ENCODE measurements at regions not wholly inside any gene's neighbourhood (a gene's known extent, or its start where the extent isn't known, plus 50 kb on each side); places are given as distances from the start of the nearest gene placed in this dataset.

GRCh38 chr6:67133973-67134372, 1426.9 kb upstream of the EYS start:
- TF ChIP-seq CTCF (IDR thresholded peaks at IDR 0.05): no peak
- no peak for TF ChIP-seq POLR2AphosphoS5 (IDR thresholded peaks at IDR 0.05)
- TF ChIP-seq POLR2A (IDR thresholded peaks at IDR 0.05): no peak
- 87% methylated on average over 5 of the region's 5 CpGs for WGBS
- Histone ChIP-seq H3K4me1 (replicated peaks) (no peaks in the 10 kb centered on the region), H3K27me3 (replicated peaks; ENCODE audit: insufficient read depth) (no peaks in the 10 kb centered on the region), H3K36me3 (no peaks in the 10 kb centered on the region), H3K9me3 (no peaks in the 10 kb centered on the region), H3K4me3 (no peak overlapping the region), H3K27ac (no peak overlapping the region)
- intact Hi-C loops (cut with DNase I): no loop called here
- DNase-seq (ENCODE audit: low spot score): no peak

GRCh38 chr6:67131827-67132226, 1424.8 kb upstream of the EYS start:
- Histone ChIP-seq H3K36me3 (no peaks in the 10 kb centered on the region), H3K27me3 (replicated peaks; ENCODE audit: insufficient read depth) (no peaks in the 10 kb centered on the region), H3K4me3 (no peak overlapping the region), H3K27ac (no peak overlapping the region), H3K4me1 (replicated peaks) (no peaks in the 10 kb centered on the region), H3K9me3 (no peaks in the 10 kb centered on the region)
- intact Hi-C loops (cut with DNase I): no loop called here
- WGBS: 52% methylated on average over 2 of the region's 2 CpGs
- TF ChIP-seq POLR2AphosphoS5 (IDR thresholded peaks at IDR 0.05) (no peak), CTCF (IDR thresholded peaks at IDR 0.05) (no peak), POLR2A (IDR thresholded peaks at IDR 0.05) (no peak)
- peak; percentile 9 for DNase-seq (ENCODE audit: low spot score)

- Histone ChIP-seq H3K9me3 (no peaks in the 10 kb centered on the region), H3K27ac (no peak overlapping the region), H3K36me3 (no peaks in the 10 kb centered on the region), H3K27me3 (replicated peaks; ENCODE audit: insufficient read depth) (no peaks in the 10 kb centered on the region), H3K4me3 (no peak overlapping the region), H3K4me1 (replicated peaks) (no peaks in the 10 kb centered on the region)
- intact Hi-C loops (cut with DNase I): no loop called here
- TF ChIP-seq POLR2A (IDR thresholded peaks at IDR 0.05) (no peak), CTCF (IDR thresholded peaks at IDR 0.05) (no peak), POLR2AphosphoS5 (IDR thresholded peaks at IDR 0.05) (no peak)
- WGBS: 47% methylated on average over 4 of the region's 4 CpGs
- no peak for DNase-seq (ENCODE audit: low spot score)
Observed at GRCh38 chr6:67129780-67130179, 1422.8 kb upstream of the EYS start.

DNA sequence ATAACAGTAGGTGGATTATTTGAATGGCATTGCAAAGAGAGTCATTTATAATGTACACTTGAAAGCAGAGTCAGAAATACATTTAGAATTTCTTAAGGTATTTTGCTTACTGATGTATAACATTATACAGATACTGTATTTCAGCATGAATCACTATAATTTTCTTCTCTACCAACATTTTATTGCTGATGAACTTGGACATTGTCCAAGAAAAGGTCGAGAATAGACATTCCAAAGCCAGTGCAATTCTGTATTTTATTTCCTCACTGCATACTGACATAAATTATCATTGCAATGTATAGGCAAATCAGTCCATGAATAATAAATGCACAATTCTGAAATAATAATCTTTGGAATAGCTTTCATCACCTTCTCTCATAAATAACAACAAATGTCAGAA, 1420.0 kb upstream of the EYS start:
- WGBS: 11% methylated on average over 1 of the region's 1 CpG
- H3K27ac ChIP-seq: no peak overlapping the region
- TF ChIP-seq POLR2AphosphoS5 (IDR thresholded peaks at IDR 0.05): no peak
- TF ChIP-seq CTCF (IDR thresholded peaks at IDR 0.05): no peak
- TF ChIP-seq POLR2A (IDR thresholded peaks at IDR 0.05): no peak
- intact Hi-C loops (cut with DNase I): no loop called here
- H3K4me1 ChIP-seq (replicated peaks): no peaks in the 10 kb centered on the region
- no peak overlapping the region for H3K4me3 ChIP-seq
- no peaks in the 10 kb centered on the region for H3K27me3 ChIP-seq (replicated peaks; ENCODE audit: insufficient read depth)
- no peaks in the 10 kb centered on the region for H3K9me3 ChIP-seq
- DNase-seq (ENCODE audit: low spot score): no peak
- no peaks in the 10 kb centered on the region for H3K36me3 ChIP-seq

DNA sequence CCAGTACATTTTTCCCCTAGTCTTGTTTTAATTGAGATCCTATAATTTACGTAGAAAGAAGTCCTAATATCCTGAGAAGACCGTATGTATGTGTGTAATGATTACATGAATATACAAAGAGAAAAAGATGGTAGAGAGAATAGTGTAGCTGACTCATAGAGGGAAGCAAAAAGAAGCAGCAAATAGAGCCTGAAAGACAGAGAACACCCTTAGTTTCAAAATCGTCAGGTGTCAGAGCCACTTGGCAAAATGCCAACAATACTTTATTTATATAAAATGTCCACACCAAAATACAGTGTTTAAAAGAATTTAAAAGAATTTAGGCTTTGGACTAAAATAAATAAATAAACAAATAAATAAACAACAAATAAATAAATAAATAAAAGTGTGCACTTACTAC, 1414.1 kb upstream of the EYS start:
- intact Hi-C loops (cut with DNase I): no loop called here
- no peak for DNase-seq (ENCODE audit: low spot score)
- TF ChIP-seq POLR2AphosphoS5 (IDR thresholded peaks at IDR 0.05) (no peak), CTCF (IDR thresholded peaks at IDR 0.05) (no peak), POLR2A (IDR thresholded peaks at IDR 0.05) (no peak)
- Histone ChIP-seq H3K27me3 (replicated peaks; ENCODE audit: insufficient read depth) (no peaks in the 10 kb centered on the region), H3K36me3 (no peaks in the 10 kb centered on the region), H3K4me3 (no peak overlapping the region), H3K9me3 (no peaks in the 10 kb centered on the region), H3K27ac (no peak overlapping the region), H3K4me1 (replicated peaks) (no peaks in the 10 kb centered on the region)
- WGBS: 69% methylated on average over 3 of the region's 3 CpGs

Data from prostate gland (tissue), 2 donors.